ENCODE measurements at regions not wholly inside any gene's neighbourhood (a gene's known extent, or its start where the extent isn't known, plus 50 kb on each side); places are given as distances from the start of the nearest gene placed in this dataset.

DNA sequence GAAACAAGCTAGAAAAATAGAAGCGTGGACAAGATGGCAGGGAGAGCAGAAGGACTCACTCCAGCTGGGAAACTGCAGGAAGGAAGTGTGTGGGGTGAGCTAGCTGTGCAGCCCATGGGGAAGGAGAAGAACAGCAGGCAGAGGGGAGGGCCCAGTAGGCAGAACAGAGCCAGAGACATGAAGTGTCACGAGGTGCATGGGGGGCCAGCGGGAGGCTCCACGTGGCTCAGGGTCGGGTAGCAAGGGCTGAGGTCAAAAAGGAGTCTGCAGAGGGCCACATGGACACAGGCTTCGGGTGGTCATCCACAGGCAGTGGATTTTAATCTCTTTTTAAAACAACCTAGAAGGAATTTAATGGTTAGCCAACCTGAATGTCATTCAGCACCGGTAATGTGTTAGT lies 669.0 kb downstream of the BCL11B start:
- TF ChIP-seq CTCF (IDR thresholded peaks at IDR 0.05) (no peak), POLR2A (IDR thresholded peaks at IDR 0.05) (no peak)
